Esophagus (tissue), 2 donors: ENCODE measurements at regions not wholly inside any gene's neighbourhood (a gene's known extent, or its start where the extent isn't known, plus 50 kb on each side); places are given as distances from the start of the nearest gene placed in this dataset.
"Not testable (repeated sequence)": the region's sequence is repeated elsewhere in the genome, so short reads cannot be mapped to it uniquely, and the experiment has no call there.

Source experiments
- H3K27ac ChIP-seq, 2 donors: one replicate each; pipeline ENCODE4 v1.5.1; 2013; ENCODE audit warnings: low read depth in 2 of 2, mild to moderate bottlenecking in 2 of 2, inconsistent platforms in 1 of 2, low read length in 1 of 2, moderate library complexity in 1 of 2
- H3K27me3 ChIP-seq, 2 donors: one replicate each; pipeline ENCODE4 v1.6.1; 2013; ENCODE audit warnings: low read length in 2 of 2, control low read depth in 1 of 2, mild to moderate bottlenecking in 1 of 2; ENCODE audit not compliant: insufficient read depth in 2 of 2, control insufficient read depth in 1 of 2
- H3K36me3 ChIP-seq, 2 donors: one replicate each; pipeline ENCODE4 v1.6.1; 2013; ENCODE audit warnings: low read length in 1 of 2; ENCODE audit not compliant: control insufficient read depth in 2 of 2, insufficient read depth in 2 of 2
- H3K4me1 ChIP-seq, 2 donors: one replicate each; pipeline ENCODE4 v1.6.1; 2013; ENCODE audit warnings: low read length in 1 of 2; ENCODE audit not compliant: control insufficient read depth in 2 of 2, insufficient read depth in 2 of 2
- H3K4me3 ChIP-seq, 2 donors: one replicate each; pipeline ENCODE4 v1.5.1; 2013; ENCODE audit warnings: low read length in 2 of 2, mild to moderate bottlenecking in 2 of 2, low read depth in 1 of 2, moderate library complexity in 1 of 2
- H3K9me3 ChIP-seq, 2 donors: one replicate each; pipeline ENCODE4 v1.6.1; 2013; ENCODE audit warnings: mild to moderate bottlenecking in 2 of 2, low read depth in 1 of 2, low read length in 1 of 2, moderate library complexity in 1 of 2; ENCODE audit not compliant: control insufficient read depth in 2 of 2, insufficient read depth in 1 of 2
- WGBS, 2 donors: extraction: QIAGEN DNeasy Blood & Tissue Kit; methylation state at CpG; one replicate each; pipeline ENCODE4 v1.1.7; 2013; 5-methylcytosine and 5-hydroxymethylcytosine counted together
- donor health status: healthy with polysubstance abuse.
- donor health status: Bipolar disorder and iron deficiency.

DNA sequence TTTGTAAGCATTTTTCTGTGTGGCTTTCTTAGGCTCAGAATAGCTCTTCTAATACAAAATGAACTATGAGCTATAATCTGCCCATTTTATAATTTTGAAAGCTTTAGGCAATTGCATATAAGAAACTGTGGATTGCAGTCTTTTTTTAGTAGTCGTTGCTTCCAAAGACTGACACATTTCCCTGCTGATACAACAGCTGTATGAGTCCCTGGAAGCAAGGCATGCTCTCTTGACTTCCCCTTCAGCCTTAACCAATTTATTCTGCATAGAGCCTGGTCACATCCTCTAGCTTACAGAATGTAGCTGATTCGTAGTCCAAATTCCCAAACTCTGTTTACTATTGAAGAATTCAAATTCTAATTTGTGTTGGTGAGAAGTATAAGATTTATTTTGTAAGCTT lies 155.3 kb upstream of the EYA4 start:
- Histone ChIP-seq H3K4me3 (no peak overlapping the region), H3K27ac (no peak overlapping the region), H3K27me3 (no peaks in the 10 kb centered on the region), H3K9me3 (peaks cover 2% of the 10 kb centered on the region in 2 donors), H3K36me3 (no peaks in the 10 kb centered on the region), H3K4me1 (no peaks in the 10 kb centered on the region)
- 40 to 43% methylated on average over 2 of the region's 2 CpGs for WGBS, 2 donors

DNA sequence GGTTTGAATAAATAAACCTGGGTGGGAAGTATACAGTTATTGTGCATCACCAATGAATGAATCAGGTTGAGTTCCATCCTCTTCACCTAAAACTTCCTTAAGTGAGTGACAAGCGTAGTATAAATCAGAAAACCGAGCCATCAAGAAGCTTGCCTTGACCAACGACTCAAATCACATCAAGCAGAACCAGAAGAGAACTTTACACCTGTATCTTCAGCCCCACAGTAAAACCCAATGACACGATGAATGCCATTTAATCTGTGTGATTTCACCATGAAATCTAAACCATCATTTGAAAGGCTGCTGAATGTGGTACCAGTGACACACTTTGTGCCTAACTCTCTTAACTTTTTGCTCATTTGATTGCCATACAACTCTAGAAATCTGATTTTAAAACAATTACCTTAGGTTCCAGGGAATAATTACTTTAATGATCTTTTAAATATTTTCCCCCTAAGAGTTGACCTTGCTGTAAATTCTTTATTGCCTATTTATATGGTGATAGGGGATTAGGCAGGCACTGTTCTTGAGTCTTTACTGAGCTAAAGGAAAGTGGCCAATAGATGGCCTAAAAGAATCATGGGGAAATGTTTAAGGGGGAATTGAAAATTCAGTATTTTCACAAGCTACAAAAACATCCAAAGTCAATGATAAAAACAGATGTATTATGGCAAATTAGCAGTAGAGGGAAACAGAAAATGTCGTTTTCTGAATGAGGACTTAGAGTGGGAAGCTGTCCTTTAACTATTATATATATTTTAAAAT lies 152.0 kb upstream of the EYA4 start:
- Histone ChIP-seq H3K36me3 (no peaks in the 10 kb centered on the region), H3K4me3 (no peak overlapping the region), H3K4me1 (no peaks in the 10 kb centered on the region), H3K27ac (no peak overlapping the region), H3K9me3 (peaks cover 2% of the 10 kb centered on the region in 2 donors), H3K27me3 (no peaks in the 10 kb centered on the region)
- WGBS, 2 donors = 79 to 85% methylated on average over 5 of the region's 5 CpGs

DNA sequence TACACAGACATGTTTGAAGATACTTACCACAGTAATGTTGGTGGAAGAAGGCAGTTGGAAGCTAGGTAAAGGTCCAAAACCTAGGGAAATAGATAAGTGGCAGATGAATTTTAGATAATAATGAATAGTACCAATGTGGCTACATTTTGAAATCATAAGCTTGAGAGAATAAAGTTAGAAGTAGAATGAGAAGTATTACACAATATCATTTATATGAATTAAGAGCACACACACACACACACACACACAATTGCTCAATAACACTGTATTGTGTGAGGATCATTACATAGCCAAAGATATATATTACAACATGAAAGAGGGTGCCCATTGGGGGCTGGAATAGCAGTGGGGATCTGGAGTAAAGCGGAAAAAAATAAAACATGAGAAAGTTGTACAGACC lies 149.0 kb upstream of the EYA4 start:
- H3K36me3 ChIP-seq = no peaks in the 10 kb centered on the region
- no peaks in the 10 kb centered on the region for H3K4me1 ChIP-seq
- no peak overlapping the region for H3K27ac ChIP-seq
- H3K4me3 ChIP-seq = no peak overlapping the region
- 90 to 92% methylated on average over 1 of the region's 1 CpG for WGBS, 2 donors
- H3K9me3 ChIP-seq = peaks cover 2% of the 10 kb centered on the region in 2 donors
- H3K27me3 ChIP-seq = no peaks in the 10 kb centered on the region

DNA sequence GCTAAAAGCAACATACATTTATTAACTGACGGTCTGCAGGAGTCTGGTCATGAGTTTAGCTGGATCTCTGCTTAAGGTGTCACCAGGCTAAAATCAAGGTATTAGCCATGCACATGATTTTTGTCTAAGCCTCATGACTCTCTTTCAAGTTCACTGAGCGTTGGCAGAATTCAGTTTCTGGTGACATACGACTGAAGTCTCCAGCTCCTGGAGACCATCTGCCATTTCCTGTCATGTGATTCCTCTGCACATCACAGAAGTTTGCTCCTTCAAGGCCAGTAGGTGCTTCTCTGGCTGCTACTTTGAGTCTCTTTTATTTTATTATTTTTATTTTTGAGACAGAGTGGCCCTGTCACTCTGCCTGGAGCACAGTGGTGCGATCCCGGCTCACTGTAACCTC lies 148.4 kb upstream of the EYA4 start:
- Histone ChIP-seq H3K36me3 (no peaks in the 10 kb centered on the region), H3K4me1 (no peaks in the 10 kb centered on the region), H3K27me3 (no peaks in the 10 kb centered on the region), H3K4me3 (no peak overlapping the region), H3K27ac (no peak overlapping the region), H3K9me3 (peaks cover 2% of the 10 kb centered on the region in 2 donors)
- WGBS, 2 donors = 75 to 84% methylated on average over 5 of the region's 5 CpGs

DNA sequence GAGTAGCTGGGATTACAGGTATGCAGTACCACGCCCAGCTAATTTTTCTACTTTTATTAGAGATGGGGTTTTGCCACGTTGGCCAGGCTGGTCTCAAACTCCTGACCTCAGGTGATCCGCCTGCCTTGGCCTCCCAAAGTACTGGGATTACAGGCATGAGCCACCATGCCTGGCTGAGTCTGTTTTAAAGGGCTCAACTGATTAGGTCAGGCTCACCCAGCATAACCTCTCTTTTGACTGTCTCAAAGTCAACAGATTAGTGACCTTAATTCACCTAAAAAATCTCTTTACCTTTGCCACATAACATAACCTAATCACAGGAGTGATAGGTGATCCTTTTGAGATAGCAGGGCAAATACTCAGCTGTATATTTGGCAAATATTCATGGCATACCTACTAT lies 147.9 kb upstream of the EYA4 start:
- 68 to 79% methylated on average over 3 of the region's 3 CpGs for WGBS, 2 donors
- H3K4me1 ChIP-seq, H3K27me3 ChIP-seq, H3K4me3 ChIP-seq, H3K27ac ChIP-seq, H3K36me3 ChIP-seq, H3K9me3 ChIP-seq: not testable (repeated sequence)

DNA sequence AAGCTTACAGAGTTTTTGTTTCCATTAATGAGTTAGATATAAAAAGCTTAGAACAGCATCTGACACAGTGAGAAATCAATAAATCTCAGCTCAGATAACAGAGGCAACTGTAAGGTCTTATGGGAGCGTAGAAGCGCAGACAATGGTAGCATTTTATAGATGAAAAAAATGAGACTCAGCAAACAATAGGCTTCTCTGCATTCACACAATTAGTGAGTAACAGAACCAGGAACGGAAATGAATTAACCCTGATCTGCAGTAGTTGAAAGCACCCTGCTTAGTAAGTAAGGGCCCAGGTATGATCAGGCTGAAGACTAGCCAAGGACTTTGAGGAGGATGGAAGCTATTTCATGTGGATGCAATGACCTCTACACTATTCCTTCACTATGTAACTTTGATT lies 147.2 kb upstream of the EYA4 start:
- Histone ChIP-seq H3K4me1 (no peaks in the 10 kb centered on the region), H3K27me3 (no peaks in the 10 kb centered on the region), H3K36me3 (no peaks in the 10 kb centered on the region), H3K4me3 (no peak overlapping the region), H3K9me3 (no peaks in the 10 kb centered on the region), H3K27ac (no peak overlapping the region)
- 59 to 77% methylated on average over 3 of the region's 3 CpGs for WGBS, 2 donors

DNA sequence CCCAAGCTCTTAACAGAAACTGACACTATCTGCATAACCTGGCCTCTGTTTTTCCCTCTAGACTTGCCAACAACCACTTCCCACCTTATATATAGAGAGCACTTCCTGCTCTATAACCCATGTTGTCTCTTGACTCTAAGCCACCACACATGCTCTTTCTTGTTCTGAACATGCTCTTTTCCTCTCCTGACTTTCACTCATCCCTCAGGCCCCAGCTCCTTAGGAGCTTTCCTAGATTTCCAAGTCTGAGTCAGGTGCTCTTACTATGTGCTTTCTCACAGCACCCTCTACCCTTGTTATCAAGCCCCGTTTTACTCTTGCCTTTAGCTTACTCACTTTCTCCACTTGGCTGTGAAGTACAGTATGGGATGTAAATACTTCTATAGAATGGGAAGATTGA lies 143.9 kb upstream of the EYA4 start:
- H3K4me1 ChIP-seq = no peaks in the 10 kb centered on the region
- H3K4me3 ChIP-seq = no peak overlapping the region
- no peaks in the 10 kb centered on the region for H3K9me3 ChIP-seq
- H3K27me3 ChIP-seq = no peaks in the 10 kb centered on the region
- H3K27ac ChIP-seq = no peak overlapping the region
- 55 to 65% methylated on average over 1 of the region's 1 CpG for WGBS, 2 donors
- H3K36me3 ChIP-seq = no peaks in the 10 kb centered on the region

DNA sequence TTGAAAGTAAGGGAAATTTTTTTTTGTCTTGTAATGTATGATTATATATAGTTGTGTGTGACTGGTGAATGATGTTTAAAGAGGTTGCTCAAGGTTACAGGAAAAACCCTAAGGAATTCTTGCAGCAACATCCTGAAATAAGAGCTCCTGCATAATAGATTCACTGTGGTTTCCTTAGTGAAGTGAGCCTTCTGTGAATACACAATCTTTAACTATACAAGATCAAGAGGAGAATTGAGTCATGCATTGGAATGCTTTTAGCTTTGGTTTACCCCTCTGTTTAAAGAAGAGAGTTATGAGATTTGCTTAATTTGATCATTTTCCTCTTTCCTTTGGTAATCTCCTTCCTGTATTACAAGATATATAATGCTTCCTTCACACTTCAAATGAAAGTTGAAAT lies 141.6 kb upstream of the EYA4 start:
- no peak overlapping the region for H3K4me3 ChIP-seq
- no peaks in the 10 kb centered on the region for H3K27me3 ChIP-seq
- H3K9me3 ChIP-seq = no peaks in the 10 kb centered on the region
- H3K36me3 ChIP-seq = no peaks in the 10 kb centered on the region
- no peak overlapping the region for H3K27ac ChIP-seq
- H3K4me1 ChIP-seq = no peaks in the 10 kb centered on the region

DNA sequence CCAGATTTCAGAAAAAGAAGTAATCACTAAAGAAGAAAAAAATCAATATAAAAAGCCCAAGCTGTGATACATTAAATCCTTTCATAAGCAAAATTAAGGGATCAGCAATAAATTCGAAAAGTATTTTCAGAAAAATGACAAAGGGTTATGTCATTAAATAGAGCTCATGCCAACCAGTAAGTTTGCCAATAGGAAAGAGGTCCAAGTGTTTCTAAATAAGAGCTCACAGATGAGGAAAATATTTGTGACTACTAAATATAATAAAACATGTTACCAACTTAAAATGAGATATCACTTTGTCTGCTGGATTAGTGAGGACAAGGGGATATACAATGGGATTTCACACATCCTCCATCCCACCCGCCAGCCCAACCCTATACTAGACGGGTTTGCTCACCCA lies 140.3 kb upstream of the EYA4 start:
- 54 to 68% methylated on average over 3 of the region's 3 CpGs for WGBS, 2 donors
- H3K4me3 ChIP-seq = no peak overlapping the region
- H3K36me3 ChIP-seq = no peaks in the 10 kb centered on the region
- no peaks in the 10 kb centered on the region for H3K4me1 ChIP-seq
- no peak overlapping the region for H3K27ac ChIP-seq
- no peaks in the 10 kb centered on the region for H3K9me3 ChIP-seq
- no peaks in the 10 kb centered on the region for H3K27me3 ChIP-seq

DNA sequence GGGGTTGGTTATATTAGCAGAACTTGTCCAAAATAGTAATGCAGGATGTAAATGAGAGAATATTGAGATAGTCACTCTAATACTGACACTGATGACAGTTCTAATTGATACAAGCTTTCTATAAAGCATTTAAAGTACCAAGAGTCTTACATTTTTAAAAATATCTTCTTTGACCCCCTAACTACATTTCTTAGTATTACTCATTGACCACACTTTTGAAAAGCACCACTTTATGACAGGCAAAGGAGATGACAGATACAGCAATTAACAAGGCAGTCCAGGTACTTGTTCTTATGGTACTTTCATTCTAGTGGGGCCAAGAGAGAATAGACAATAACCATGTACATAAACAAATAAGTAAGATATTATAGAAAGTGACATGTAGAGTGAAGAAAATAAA lies 139.4 kb upstream of the EYA4 start:
- Histone ChIP-seq H3K36me3 (no peaks in the 10 kb centered on the region), H3K4me1 (no peaks in the 10 kb centered on the region), H3K4me3 (no peak overlapping the region), H3K27me3 (no peaks in the 10 kb centered on the region), H3K9me3 (no peaks in the 10 kb centered on the region), H3K27ac (no peak overlapping the region)
